ENCODE measurements at regions not wholly inside any gene's neighbourhood (a gene's known extent, or its start where the extent isn't known, plus 50 kb on each side); places are given as distances from the start of the nearest gene placed in this dataset.

DNA sequence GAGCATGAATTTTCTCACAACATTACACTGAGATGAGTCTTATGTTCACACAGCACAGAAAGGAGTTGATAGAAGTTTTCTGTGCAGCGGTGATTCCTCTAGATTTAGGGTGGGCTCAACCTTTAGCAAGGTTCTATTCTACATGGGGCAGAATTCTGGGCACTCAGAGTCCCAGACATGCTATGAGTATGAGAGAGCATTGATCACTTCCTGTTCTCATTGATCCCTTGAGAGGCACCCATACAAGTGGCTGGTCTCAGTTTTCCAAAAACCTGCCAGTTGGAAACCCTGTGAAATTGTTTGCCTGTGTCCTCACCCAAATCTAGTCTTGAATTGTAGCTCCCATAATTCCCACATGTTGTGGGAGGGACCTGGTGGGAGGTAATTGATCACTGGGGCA lies 112.5 kb upstream of the NR2F2 start:
- Histone ChIP-seq H4K20me1 (ENCODE audit: insufficient read depth, low read length) (no peaks in the 10 kb centered on the region), H3K79me2 (ENCODE audit: low read length) (no peaks in the 10 kb centered on the region), H3K4me3 (ENCODE audit: low read length) (no peak overlapping the region), H3K4me2 (ENCODE audit: low read depth, low read length) (no peak overlapping the region), H3K4me1 (ENCODE audit: low read length) (no peaks in the 10 kb centered on the region), H2AFZ (ENCODE audit: low read length) (no peak overlapping the region), H3K27me3 (replicated peaks; ENCODE audit: insufficient read depth, low read length) (no peaks in the 10 kb centered on the region), H3F3A (ENCODE audit: insufficient read depth, low read length) (no peaks in the 10 kb centered on the region), H3K9me2 (replicated peaks; ENCODE audit: insufficient read depth, low read length) (no peaks in the 10 kb centered on the region), H3K27ac (ENCODE audit: low read length) (no peak overlapping the region), H3K36me3 (replicated peaks; ENCODE audit: insufficient read depth, low read length) (no peaks in the 10 kb centered on the region), H3K9ac (ENCODE audit: low read length) (no peak overlapping the region), H3K9me3 (replicated peaks; ENCODE audit: insufficient read depth, low read length) (no peaks in the 10 kb centered on the region)
- TF ChIP-seq EZH2phosphoT487 (IDR thresholded peaks at IDR 0.05; ENCODE audit: low read length) (no peak), EZH2 (optimal IDR thresholded peaks at IDR 0.05; ENCODE audit: low read depth, low read length) (no peak)
- TF ChIP-seq, protein P1, sequence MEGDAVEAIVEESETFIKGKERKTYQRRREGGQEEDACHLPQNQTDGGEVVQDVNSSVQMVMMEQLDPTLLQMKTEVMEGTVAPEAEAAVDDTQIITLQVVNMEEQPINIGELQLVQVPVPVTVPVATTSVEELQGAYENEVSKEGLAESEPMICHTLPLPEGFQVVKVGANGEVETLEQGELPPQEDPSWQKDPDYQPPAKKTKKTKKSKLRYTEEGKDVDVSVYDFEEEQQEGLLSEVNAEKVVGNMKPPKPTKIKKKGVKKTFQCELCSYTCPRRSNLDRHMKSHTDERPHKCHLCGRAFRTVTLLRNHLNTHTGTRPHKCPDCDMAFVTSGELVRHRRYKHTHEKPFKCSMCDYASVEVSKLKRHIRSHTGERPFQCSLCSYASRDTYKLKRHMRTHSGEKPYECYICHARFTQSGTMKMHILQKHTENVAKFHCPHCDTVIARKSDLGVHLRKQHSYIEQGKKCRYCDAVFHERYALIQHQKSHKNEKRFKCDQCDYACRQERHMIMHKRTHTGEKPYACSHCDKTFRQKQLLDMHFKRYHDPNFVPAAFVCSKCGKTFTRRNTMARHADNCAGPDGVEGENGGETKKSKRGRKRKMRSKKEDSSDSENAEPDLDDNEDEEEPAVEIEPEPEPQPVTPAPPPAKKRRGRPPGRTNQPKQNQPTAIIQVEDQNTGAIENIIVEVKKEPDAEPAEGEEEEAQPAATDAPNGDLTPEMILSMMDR (IDR thresholded peaks at IDR 0.05; ENCODE audit: low read length): no peak
- DNase-seq: no peak

DNA sequence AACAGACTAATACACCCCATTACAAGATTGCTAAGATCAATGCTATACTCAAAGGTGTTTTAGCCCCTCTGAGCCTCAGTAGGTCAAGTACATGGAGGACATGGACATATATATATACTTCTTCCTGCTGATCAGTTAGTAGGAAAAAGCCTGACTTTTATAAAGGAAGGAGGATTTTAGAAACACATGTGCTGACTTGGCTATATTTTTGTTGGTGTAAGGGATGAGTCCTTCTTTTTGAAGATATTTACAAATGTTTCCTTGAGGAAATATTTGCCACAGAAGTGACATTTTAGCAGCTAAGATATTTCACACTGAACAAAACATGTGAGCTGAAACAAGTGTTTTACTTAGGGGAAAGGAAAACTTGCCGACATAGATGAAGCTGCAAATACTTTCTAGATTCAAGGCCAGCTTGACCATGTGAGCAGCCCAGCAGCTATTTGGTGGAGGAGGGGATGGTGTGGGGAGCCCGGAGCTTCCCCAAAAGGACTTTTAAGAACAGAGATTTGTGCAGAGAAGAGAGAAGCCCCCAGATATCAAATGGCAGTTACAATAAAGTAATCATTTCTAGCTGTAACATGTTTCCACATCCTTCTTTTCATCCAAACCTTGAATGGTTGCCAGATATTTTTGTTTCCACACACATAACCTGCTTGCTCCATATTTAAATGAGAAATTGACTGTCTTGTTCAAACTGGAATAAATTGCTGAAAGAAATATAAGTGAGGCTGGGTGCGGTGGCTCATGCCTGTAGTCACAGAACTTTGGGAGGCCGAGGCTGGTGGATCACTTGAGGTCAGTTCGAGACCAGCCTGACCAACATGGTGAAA lies 111.7 kb upstream of the NR2F2 start:
- H3K4me3 ChIP-seq (ENCODE audit: low read length): no peak overlapping the region
- H3K27me3 ChIP-seq (replicated peaks; ENCODE audit: insufficient read depth, low read length): no peaks in the 10 kb centered on the region
- DNase-seq: no peak
- no peaks in the 10 kb centered on the region for H3F3A ChIP-seq (ENCODE audit: insufficient read depth, low read length)
- H2AFZ ChIP-seq (ENCODE audit: low read length): no peak overlapping the region
- no peaks in the 10 kb centered on the region for H3K4me1 ChIP-seq (ENCODE audit: low read length)
- no peak overlapping the region for H3K9ac ChIP-seq (ENCODE audit: low read length)
- H3K79me2 ChIP-seq (ENCODE audit: low read length): no peaks in the 10 kb centered on the region
- H3K9me2 ChIP-seq (replicated peaks; ENCODE audit: insufficient read depth, low read length): no peaks in the 10 kb centered on the region
- no peaks in the 10 kb centered on the region for H3K36me3 ChIP-seq (replicated peaks; ENCODE audit: insufficient read depth, low read length)
- no peak for TF ChIP-seq EZH2 (optimal IDR thresholded peaks at IDR 0.05; ENCODE audit: low read depth, low read length)
- no peak for TF ChIP-seq EZH2phosphoT487 (IDR thresholded peaks at IDR 0.05; ENCODE audit: low read length)
- TF ChIP-seq, protein P1 (IDR thresholded peaks at IDR 0.05; ENCODE audit: low read length): no peak
- no peaks in the 10 kb centered on the region for H3K9me3 ChIP-seq (replicated peaks; ENCODE audit: insufficient read depth, low read length)
- no peak overlapping the region for H3K4me2 ChIP-seq (ENCODE audit: low read depth, low read length)
- no peaks in the 10 kb centered on the region for H4K20me1 ChIP-seq (ENCODE audit: insufficient read depth, low read length)
- H3K27ac ChIP-seq (ENCODE audit: low read length): no peak overlapping the region

DNA sequence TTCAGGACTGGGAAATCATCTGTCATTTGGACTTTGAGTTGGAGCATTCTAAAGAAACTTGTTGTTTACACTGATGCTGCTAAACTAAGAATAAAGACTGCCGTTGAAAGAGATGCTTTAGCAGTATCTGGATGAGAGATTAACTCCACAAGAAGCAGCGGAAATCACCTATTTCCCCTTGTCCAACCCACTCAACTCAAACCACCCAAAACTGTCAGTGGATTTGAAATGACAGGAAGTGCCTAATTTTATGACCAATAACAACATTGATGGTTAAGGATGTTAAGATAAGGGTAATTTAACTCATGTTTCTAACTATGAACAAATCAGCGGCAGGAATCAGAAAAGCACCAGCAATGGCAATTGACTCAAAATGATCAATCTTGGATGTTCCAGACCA lies 110.8 kb upstream of the NR2F2 start:
- Histone ChIP-seq H3F3A (ENCODE audit: insufficient read depth, low read length) (no peaks in the 10 kb centered on the region), H4K20me1 (ENCODE audit: insufficient read depth, low read length) (no peaks in the 10 kb centered on the region), H3K9me3 (replicated peaks; ENCODE audit: insufficient read depth, low read length) (no peaks in the 10 kb centered on the region), H3K9me2 (replicated peaks; ENCODE audit: insufficient read depth, low read length) (no peaks in the 10 kb centered on the region), H3K27ac (ENCODE audit: low read length) (no peak overlapping the region), H3K4me2 (ENCODE audit: low read depth, low read length) (no peak overlapping the region), H3K4me3 (ENCODE audit: low read length) (no peak overlapping the region), H2AFZ (ENCODE audit: low read length) (no peak overlapping the region), H3K36me3 (replicated peaks; ENCODE audit: insufficient read depth, low read length) (no peaks in the 10 kb centered on the region), H3K27me3 (replicated peaks; ENCODE audit: insufficient read depth, low read length) (no peaks in the 10 kb centered on the region), H3K79me2 (ENCODE audit: low read length) (no peaks in the 10 kb centered on the region), H3K4me1 (ENCODE audit: low read length) (no peaks in the 10 kb centered on the region), H3K9ac (ENCODE audit: low read length) (no peak overlapping the region)
- DNase-seq: no peak
- TF ChIP-seq EZH2 (optimal IDR thresholded peaks at IDR 0.05; ENCODE audit: low read depth, low read length) (no peak), EZH2phosphoT487 (IDR thresholded peaks at IDR 0.05; ENCODE audit: low read length) (no peak)
- TF ChIP-seq, protein P1 (IDR thresholded peaks at IDR 0.05; ENCODE audit: low read length): no peak

All from MM.1S (cell line).